ENCODE measurements at regions not wholly inside any gene's neighbourhood (a gene's known extent, or its start where the extent isn't known, plus 50 kb on each side); places are given as distances from the start of the nearest gene placed in this dataset.
"Not testable (repeated sequence)": the region's sequence is repeated elsewhere in the genome, so short reads cannot be mapped to it uniquely, and the experiment has no call there.

DNA sequence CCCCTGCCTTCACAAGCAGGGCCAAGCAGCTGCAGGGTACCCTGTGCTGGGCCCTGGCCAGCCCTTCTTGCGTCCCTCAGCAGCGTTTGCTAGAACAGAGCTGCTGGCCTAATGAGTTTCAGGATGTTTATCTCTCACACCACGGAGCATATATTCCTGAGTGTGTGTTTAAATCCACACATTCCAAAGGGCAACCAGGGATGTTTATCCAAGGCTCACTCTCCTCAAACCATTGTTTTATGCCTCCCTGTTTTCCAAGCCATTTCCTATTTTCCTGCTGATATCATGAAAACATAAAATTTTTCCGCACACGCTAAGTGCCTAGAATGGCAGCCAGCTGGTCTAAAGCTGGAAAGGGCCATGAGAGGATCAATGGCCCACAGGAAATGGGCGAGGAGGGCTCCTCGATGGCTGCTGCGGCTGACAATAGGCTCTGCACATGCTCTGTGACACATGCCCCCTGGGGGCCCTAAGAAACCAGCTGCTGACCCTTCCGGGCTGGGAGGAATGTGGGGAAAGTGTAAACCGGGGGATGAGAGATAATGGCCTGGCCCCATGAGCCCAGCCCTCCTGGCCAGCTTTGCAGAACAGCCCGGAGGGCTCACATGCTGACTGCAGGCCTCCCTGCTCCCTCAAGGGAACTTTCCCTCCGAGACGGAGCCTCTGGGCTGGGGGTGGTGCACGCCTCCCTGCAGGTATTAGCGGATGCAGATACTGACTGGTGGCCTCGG, 194.0 kb downstream of the NDUFA10 start:
- DNase-seq, result no peak

DNA sequence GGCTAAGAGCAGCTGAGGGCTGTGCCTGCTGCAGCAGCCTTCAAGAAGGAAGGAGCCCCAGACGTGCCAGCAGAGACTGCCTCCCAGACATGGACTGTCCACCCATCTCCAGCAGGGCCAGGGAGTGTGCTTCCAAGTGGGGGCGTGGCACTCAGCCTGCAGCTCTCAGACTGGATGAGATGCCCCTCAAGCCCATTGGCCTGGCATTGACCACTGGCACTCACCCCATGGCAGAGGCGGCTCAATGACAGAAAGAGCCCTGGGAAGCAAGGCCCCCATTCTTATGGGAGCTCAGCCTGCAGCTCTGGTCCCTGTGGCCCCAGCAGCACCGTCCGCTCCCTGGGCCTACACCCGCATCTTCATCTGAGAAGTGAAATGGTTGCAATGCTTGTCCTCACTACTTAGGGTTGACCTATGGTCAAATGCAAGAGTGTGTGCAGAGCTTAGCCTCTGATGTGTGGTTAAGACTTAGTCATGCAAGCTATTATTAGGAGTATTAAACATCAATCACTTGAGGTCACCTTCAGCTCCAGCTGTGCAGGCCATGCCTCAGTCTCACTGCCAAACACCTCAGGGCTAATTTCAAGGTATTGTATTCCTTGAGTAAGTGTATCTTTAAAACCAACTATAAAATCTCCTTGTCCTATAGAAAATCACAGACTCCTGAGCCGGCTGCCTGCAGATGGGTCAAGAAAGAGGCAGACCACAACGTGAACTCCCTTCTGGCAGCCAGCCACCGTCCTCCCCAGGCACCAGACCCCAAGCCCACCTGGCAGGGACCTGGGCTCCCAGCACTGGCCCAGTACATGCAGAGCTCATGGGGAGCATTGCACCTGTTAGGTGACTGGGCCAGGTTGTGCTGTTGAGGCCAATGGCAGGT, 194.8 kb downstream of the NDUFA10 start:
- DNase-seq, result no peak

DNA sequence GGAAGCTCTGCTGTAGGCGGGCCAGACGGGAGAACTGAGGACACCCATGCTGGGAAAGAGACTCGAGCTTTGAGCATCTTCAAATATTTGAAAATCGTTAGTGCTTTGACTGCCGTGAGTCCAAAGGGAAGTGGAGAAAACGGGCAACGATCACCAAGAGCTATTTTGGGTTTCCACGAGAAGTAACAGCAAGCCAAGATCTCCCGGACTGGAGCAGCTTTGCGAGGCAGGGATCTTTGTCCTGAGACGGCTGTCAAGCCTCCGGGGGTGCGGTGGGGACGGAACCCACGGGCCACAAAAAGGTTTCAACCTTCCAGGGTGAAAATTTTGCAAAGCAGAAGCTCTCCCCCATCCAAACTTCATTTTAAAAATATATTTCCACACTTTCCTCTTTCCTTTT, 195.8 kb downstream of the NDUFA10 start:
- DNase-seq, result no peak

GRCh38 chr2:239828973-239829275, 196.2 kb downstream of the NDUFA10 start:
- DNase-seq, result not testable (repeated sequence)

DNA sequence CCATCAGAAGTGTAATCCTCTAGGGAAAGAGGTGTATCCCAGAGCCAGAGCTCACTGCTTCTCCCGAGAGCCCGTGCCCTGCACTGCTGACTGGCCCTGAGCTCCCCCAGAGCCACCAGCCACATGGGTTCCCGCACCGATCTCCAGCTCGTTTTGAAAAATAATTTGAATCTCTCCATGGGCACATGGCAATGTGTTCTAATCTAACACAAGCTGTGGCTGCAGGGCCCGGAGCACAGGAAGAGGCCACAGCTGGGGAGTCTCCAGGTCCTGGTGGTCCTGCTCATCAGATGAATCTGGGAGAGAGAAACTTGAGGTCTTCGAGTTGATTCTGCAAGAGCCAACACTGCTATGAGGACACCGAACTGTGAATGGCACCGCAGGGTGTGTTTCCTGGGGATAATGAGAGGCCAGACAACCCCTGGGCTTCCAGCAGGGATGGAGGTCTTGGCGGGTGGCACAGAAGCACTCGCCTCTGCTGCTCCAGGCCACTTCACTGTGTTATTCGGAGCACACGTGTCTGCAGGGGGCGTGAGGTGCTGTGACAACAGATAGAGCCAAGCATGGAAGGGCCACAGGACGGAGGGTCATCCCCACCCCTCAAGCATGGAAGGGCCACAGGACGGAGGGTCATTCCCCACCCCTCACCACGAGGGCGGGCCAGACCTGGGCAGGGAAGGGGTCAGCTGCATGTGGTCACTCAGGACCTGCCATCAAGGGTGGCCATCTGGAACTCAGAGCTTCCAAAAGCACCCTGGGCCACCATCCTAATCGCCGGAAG, 196.8 kb downstream of the NDUFA10 start:
- DNase-seq, result no peak

- DNase-seq, result no peak
Observed at GRCh38 chr2:239827523-239827890, 197.6 kb downstream of the NDUFA10 start.

- DNase-seq, result no peak
Observed at GRCh38 chr2:239826786-239827522, 198.2 kb downstream of the NDUFA10 start.

DNA sequence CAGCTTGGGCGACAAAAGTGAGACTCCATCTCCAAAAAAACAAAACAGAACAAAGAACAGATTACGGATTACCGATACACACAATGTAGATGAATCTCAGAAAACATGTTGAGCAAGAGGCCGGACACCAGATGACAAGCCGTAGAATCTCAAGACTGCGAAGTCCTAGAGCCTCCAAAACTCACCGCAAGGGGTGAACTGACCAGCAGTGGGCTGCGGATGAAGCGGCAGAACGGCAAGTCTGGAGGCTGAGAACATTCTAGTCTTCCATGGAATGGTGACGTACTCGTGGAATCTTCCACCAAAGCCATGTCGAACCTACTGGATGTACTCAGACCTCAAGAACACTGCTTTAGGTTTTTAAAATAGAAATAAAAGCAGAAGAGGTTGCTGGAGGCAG, 198.8 kb downstream of the NDUFA10 start:
- DNase-seq, result no peak

DNA sequence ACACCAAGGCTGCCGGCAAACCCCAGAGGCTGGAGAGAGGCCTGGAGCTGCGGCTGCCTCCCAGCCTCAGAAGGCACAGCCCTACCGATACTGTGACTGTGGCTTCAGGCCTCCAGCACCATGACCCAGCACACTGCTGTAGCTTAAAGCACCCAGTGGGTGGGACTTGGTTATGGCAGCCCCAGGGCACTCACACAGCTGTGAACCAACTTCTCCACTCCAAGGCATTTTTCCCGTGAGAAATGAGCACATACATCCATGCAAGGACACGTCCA, 199.5 kb downstream of the NDUFA10 start:
- no peak for DNase-seq

GRCh38 chr2:239824866-239825704, 200.1 kb downstream of the NDUFA10 start:
- DNase-seq, result no peak

GRCh38 chr2:239824046-239824694, 201.0 kb downstream of the NDUFA10 start:
- DNase-seq, result no peak

DNA sequence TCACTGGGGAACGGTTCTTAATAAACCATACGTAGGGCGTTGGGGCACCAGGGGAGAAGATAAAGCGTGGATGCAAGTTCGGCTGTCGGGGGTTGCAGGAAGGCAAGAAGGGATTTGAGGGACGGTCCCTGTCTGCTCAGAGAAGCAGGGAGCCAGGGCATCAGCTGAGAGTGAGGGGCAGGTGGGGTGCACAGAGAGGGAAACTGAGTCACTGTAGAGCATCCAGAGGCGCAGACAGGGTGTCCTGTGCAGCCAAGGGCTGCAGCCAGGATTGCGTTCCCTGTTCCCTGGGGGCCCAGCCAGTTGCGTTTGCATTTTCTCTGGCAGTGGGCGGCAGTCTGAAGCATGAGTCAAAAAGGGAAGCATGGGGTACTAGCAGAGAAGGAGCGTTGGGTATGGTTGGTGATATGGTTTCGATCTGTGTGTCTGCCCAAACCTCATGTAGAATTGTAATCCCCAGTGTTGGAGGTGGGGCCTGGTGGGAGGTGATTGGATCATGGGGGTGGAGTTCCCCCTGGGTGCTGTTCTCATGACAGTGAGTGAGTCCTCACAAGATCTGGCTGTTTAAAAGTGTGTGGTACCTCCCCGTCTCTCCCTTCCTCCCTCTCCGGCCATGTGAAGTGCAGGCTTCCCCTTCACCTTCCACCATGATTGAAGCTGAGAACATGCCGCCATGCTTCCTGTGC, 202.9 kb downstream of the NDUFA10 start:
- no peak for DNase-seq

GRCh38 chr2:239821694-239822075, 203.5 kb downstream of the NDUFA10 start:
- no peak for DNase-seq

DNA sequence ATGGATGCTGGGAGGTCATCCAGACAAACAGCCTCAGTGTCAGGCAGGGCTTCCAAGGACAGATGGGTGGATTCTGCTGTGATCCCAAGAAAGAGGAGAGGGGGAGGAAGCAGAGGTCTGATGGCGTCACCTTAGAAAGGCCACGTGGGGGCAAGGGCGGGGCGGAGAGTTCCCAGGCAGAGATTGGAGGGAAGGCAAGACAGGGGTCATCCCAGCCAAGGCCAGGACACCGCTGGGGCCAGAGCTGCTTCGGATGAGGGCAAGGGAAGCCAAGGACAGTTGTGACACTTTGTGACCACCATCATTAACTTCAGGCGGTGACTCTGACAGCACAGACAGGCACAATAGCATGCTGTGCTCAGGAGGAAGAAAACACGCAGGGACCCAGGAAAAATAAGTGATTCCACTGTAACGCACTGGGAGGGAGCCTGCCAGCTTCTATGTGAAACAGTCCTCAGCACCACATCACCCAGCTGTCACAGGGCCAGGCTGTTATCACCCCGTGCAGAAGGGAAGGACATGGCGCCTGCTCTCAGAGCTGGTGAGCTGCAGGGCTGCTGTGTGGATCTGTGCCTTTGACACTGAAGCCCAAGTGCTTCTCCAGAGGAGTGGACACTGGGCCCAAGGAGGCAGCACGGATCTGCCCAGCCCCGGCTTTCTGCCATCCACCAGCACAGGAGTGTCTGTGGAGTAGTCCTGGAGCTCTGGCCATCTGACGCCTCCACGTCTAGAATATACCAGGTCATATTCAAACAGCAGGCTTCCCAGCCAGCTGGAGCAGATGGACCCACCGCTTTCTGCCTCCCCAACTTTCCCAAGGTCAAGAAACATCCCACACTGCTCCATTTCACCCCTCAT, 204.1 kb downstream of the NDUFA10 start:
- DNase-seq, result no peak

DNA sequence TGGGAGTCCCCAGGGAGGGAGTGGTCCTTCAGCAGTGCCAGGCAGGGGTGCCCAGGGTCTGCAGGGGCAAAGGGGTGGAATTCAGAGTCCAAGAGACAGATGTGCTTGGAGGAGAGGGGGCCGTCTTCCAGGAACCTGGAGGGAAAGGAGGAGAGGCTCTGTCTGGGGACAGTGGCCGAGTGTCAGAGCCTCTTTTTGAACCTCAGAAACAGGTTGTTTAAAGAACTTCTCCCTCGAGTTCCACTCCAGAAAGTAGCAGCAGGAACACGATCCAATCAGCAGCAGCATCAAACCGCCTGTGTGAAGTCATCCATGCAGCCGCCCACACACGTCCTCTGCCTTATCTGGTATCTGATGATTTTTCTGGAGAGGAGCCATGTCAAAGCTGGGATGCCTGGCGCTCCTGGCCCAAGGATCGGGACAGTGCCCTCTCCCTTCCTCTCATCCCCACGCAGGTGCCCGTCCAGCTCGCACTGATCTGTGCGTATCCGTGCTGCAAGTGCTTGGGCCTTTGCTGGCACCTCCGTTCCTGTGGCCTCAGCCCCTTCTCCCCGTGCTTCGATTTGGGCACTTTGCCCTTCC, 205.1 kb downstream of the NDUFA10 start:
- no peak for DNase-seq

GRCh38 chr2:239819091-239819973, 205.8 kb downstream of the NDUFA10 start:
- DNase-seq, result no peak

DNA sequence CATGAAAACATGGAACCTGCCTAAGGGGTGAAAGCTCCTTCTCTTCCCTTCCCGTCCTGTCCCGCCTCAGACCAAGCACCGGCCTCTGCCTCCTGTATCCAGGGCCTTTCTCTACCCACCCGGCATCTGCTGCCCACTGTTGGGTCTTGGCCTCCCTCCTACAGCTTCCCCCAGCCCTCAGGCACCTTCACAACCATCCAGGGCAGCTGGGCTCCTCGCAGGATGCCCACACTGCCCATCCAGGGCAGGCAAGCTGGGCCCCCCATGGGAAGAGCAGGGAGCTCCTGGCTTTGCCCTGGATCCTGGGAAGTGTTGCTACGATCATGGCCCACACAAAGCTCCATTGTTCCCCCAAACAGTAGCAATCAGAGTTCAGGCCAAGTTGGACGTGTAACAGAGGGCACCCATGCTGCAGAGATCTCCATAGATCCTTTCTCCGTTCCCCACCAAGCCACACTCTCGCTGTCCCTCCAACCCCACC, 206.6 kb downstream of the NDUFA10 start:
- no peak for DNase-seq

DNA sequence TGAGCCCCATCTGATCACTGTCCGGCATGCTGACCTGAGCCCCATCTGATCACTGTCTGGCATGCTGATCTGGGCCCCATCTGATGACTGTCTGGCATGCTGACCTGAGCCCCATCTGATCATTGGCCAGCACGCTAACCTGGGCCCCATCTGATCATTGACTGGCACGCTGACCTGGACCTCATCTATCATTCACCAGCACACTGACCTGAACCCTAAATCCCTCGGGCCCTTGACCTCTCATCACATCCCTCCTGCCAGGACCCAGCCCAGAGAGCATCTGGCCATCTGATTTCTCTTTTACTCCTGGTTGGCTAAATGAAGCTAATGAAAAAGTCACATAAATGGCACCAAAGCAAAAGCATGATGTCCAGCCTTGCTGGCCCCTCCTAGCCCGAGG, 207.1 kb downstream of the NDUFA10 start:
- DNase-seq, result no peak

Measured in NK-92 treated with Interleukin-12 subunit alpha and Interleukin-12 subunit beta, amount 100 ng/mL, for 24 hours (cell line).